ENCODE measurements at regions not wholly inside any gene's neighbourhood (a gene's known extent, or its start where the extent isn't known, plus 50 kb on each side); places are given as distances from the start of the nearest gene placed in this dataset.

GRCh38 chr2:238634701-238635357, 208.1 kb downstream of the ASB1 start:
- Histone ChIP-seq H3K4me1 (ENCODE audit: low read length) (no peaks in the 10 kb centered on the region), H3K27me3 (replicated peaks; ENCODE audit: insufficient read depth, low read length) (peaks cover 22% of the 10 kb centered on the region), H3K9me2 (replicated peaks; ENCODE audit: insufficient read depth, low read length) (no peaks in the 10 kb centered on the region), H2AFZ (ENCODE audit: low read length) (no peak overlapping the region), H4K20me1 (ENCODE audit: insufficient read depth, low read length) (no peaks in the 10 kb centered on the region), H3K4me3 (ENCODE audit: low read length) (no peak overlapping the region), H3K36me3 (replicated peaks; ENCODE audit: insufficient read depth, low read length) (no peaks in the 10 kb centered on the region), H3F3A (ENCODE audit: insufficient read depth, low read length) (no peaks in the 10 kb centered on the region), H3K4me2 (ENCODE audit: low read depth, low read length) (no peak overlapping the region), H3K79me2 (ENCODE audit: low read length) (no peaks in the 10 kb centered on the region), H3K27ac (ENCODE audit: low read length) (no peak overlapping the region), H3K9me3 (replicated peaks; ENCODE audit: insufficient read depth, low read length) (no peaks in the 10 kb centered on the region), H3K9ac (ENCODE audit: low read length) (no peak overlapping the region)
- DNase-seq: no peak
- TF ChIP-seq EZH2 (optimal IDR thresholded peaks at IDR 0.05; ENCODE audit: low read depth, low read length) (no peak), CTCF (IDR thresholded peaks at IDR 0.05; ENCODE audit: low read length) (no peak), EZH2phosphoT487 (IDR thresholded peaks at IDR 0.05; ENCODE audit: low read length) (no peak)

GRCh38 chr2:238635647-238636051, 208.9 kb downstream of the ASB1 start:
- Histone ChIP-seq H3K4me1 (ENCODE audit: low read length) (no peaks in the 10 kb centered on the region), H3F3A (ENCODE audit: insufficient read depth, low read length) (no peaks in the 10 kb centered on the region), H3K27me3 (replicated peaks; ENCODE audit: insufficient read depth, low read length) (peaks cover 22% of the 10 kb centered on the region), H3K36me3 (replicated peaks; ENCODE audit: insufficient read depth, low read length) (no peaks in the 10 kb centered on the region), H3K9me3 (replicated peaks; ENCODE audit: insufficient read depth, low read length) (no peaks in the 10 kb centered on the region), H2AFZ (ENCODE audit: low read length) (no peak overlapping the region), H4K20me1 (ENCODE audit: insufficient read depth, low read length) (no peaks in the 10 kb centered on the region), H3K4me2 (ENCODE audit: low read depth, low read length) (no peak overlapping the region), H3K79me2 (ENCODE audit: low read length) (no peaks in the 10 kb centered on the region), H3K9ac (ENCODE audit: low read length) (no peak overlapping the region), H3K4me3 (ENCODE audit: low read length) (no peak overlapping the region), H3K27ac (ENCODE audit: low read length) (no peak overlapping the region), H3K9me2 (replicated peaks; ENCODE audit: insufficient read depth, low read length) (no peaks in the 10 kb centered on the region)
- no peak for TF ChIP-seq EZH2phosphoT487 (IDR thresholded peaks at IDR 0.05; ENCODE audit: low read length)
- no peak for TF ChIP-seq CTCF (IDR thresholded peaks at IDR 0.05; ENCODE audit: low read length)
- TF ChIP-seq EZH2 (optimal IDR thresholded peaks at IDR 0.05; ENCODE audit: low read depth, low read length): no peak
- no peak for DNase-seq

GRCh38 chr2:238636269-238637073, 209.7 kb downstream of the ASB1 start:
- no peaks in the 10 kb centered on the region for H3K36me3 ChIP-seq (replicated peaks; ENCODE audit: insufficient read depth, low read length)
- H2AFZ ChIP-seq (ENCODE audit: low read length): no peak overlapping the region
- no peaks in the 10 kb centered on the region for H3K9me2 ChIP-seq (replicated peaks; ENCODE audit: insufficient read depth, low read length)
- no peaks in the 10 kb centered on the region for H3K9me3 ChIP-seq (replicated peaks; ENCODE audit: insufficient read depth, low read length)
- TF ChIP-seq EZH2phosphoT487 (IDR thresholded peaks at IDR 0.05; ENCODE audit: low read length) (no peak), CTCF (IDR thresholded peaks at IDR 0.05; ENCODE audit: low read length) (no peak), EZH2 (optimal IDR thresholded peaks at IDR 0.05; ENCODE audit: low read depth, low read length) (no peak)
- H3K4me1 ChIP-seq (ENCODE audit: low read length): no peaks in the 10 kb centered on the region
- H3K9ac ChIP-seq (ENCODE audit: low read length): no peak overlapping the region
- no peak for DNase-seq
- H3K79me2 ChIP-seq (ENCODE audit: low read length): no peaks in the 10 kb centered on the region
- no peaks in the 10 kb centered on the region for H3F3A ChIP-seq (ENCODE audit: insufficient read depth, low read length)
- no peak overlapping the region for H3K4me2 ChIP-seq (ENCODE audit: low read depth, low read length)
- H3K4me3 ChIP-seq (ENCODE audit: low read length): no peak overlapping the region
- no peaks in the 10 kb centered on the region for H4K20me1 ChIP-seq (ENCODE audit: insufficient read depth, low read length)
- peaks cover 22% of the 10 kb centered on the region for H3K27me3 ChIP-seq (replicated peaks; ENCODE audit: insufficient read depth, low read length)
- H3K27ac ChIP-seq (ENCODE audit: low read length): no peak overlapping the region
